ENCODE measurements at regions not wholly inside any gene's neighbourhood (a gene's known extent, or its start where the extent isn't known, plus 50 kb on each side); places are given as distances from the start of the nearest gene placed in this dataset.
"Not testable (repeated sequence)": the region's sequence is repeated elsewhere in the genome, so short reads cannot be mapped to it uniquely, and the experiment has no call there.

DNA sequence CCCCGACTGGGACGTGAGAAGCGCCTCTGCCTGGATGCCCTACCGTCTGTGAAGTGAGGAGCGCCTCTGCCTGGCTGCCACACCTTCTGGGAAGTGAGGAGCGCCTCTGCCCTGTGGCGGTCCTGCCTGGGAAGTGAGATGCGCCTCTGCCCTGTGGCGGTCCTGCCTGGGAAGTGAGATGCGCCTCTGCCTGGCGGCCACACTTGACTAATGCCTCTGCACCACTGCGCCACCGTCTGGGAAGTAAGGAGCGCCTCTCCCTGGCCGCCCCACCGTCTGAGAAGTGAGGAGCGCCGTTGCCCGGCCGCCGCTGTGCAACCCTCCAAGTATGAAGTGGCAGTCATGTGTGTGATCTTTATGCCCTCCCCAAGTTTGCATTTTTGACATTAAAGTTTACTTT is 307.6 kb upstream of the TSPY2 start:
- not testable (repeated sequence) for H4K8ac ChIP-seq (ENCODE audit: low read depth, low read length); H3K79me2 ChIP-seq (ENCODE audit: control insufficient read depth, insufficient read depth, low read length, poor library complexity); H2BK12ac ChIP-seq (ENCODE audit: low read length); H3K4me2 ChIP-seq (ENCODE audit: low read length); H3K18ac ChIP-seq (ENCODE audit: low read length); H3K9me3 ChIP-seq (ENCODE audit: insufficient read depth, low read depth, low read length); H3K14ac ChIP-seq (ENCODE audit: low read length); H3K27ac ChIP-seq (ENCODE audit: low read depth, low read length); H2AFZ ChIP-seq (ENCODE audit: insufficient read depth, low read length, poor library complexity); H3K27me3 ChIP-seq (ENCODE audit: insufficient read depth, low read length); H3K4me3 ChIP-seq (ENCODE audit: low read depth, low read length); DNase-seq; H3K79me1 ChIP-seq (ENCODE audit: low read length); H3K4ac ChIP-seq (ENCODE audit: low read depth, low read length); H2BK120ac ChIP-seq (ENCODE audit: insufficient read depth, low read length, poor library complexity); H2AK5ac ChIP-seq (ENCODE audit: low read length); H2BK5ac ChIP-seq (ENCODE audit: low read depth, low read length, poor library complexity); H3K36me3 ChIP-seq (ENCODE audit: control insufficient read depth in 1 of 2, insufficient read depth in 2 of 2, low read length in 2 of 2); H3K9ac ChIP-seq (ENCODE audit: low read length); H3K23ac ChIP-seq (ENCODE audit: low read length); H3K4me1 ChIP-seq (ENCODE audit: control insufficient read depth in 1 of 2, insufficient read depth in 2 of 2, low read length in 2 of 2); H4K12ac ChIP-seq (ENCODE audit: low read depth, low read length)
- H4K91ac ChIP-seq (ENCODE audit: low read depth, low read length), result peak overlapping the region; percentile 14
- WGBS (ENCODE audit: extremely low coverage, insufficient coverage, insufficient read length), result no CpG with 5 or more reads among the region's 21 CpGs

DNA sequence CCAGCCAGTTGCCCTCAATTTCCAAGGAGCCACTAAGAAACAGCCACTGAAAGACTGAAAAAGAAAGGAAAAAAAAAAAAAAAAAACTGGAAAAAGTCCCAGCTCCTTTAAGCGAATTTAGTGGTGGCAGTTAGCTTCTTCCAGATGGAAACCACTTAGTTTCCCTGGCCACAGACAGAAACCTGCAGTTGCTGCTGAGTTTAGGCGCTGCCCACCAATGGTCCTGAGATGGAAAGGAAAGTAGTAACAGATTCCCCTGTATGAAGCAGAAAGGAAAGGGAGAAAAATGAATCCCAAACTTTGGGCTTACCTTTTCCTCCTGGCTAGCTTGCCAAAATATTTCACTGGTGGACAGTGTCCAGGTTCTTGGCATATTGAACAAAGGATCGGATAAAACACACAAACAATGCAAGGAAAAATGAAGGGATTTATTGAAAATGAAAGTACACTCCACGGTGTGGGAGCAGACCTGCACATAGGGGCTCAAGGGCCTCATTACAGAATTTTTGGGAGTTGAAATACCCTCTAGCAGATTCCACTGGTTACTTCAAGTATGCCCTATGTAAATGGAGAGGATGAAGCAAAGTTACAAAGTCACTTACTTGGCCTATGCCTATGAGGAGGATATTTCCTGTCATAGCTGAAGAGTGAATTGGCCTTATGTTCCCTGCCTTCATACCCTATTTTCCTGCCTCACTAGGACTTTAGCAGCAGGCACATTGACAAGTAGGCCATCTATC is 299.5 kb upstream of the TSPY2 start:
- not testable (repeated sequence) for H3K79me1 ChIP-seq (ENCODE audit: low read length); H4K91ac ChIP-seq (ENCODE audit: low read depth, low read length); H3K23ac ChIP-seq (ENCODE audit: low read length); H3K4me3 ChIP-seq (ENCODE audit: low read depth, low read length); H2BK120ac ChIP-seq (ENCODE audit: insufficient read depth, low read length, poor library complexity); H3K27me3 ChIP-seq (ENCODE audit: insufficient read depth, low read length); DNase-seq; H2BK12ac ChIP-seq (ENCODE audit: low read length); H3K9ac ChIP-seq (ENCODE audit: low read length); H3K18ac ChIP-seq (ENCODE audit: low read length); H4K12ac ChIP-seq (ENCODE audit: low read depth, low read length); H4K8ac ChIP-seq (ENCODE audit: low read depth, low read length); H3K36me3 ChIP-seq (ENCODE audit: control insufficient read depth in 1 of 2, insufficient read depth in 2 of 2, low read length in 2 of 2); H3K4ac ChIP-seq (ENCODE audit: low read depth, low read length); H3K9me3 ChIP-seq (ENCODE audit: insufficient read depth, low read depth, low read length); H3K27ac ChIP-seq (ENCODE audit: low read depth, low read length); H2BK5ac ChIP-seq (ENCODE audit: low read depth, low read length, poor library complexity); H3K79me2 ChIP-seq (ENCODE audit: control insufficient read depth, insufficient read depth, low read length, poor library complexity); H2AK5ac ChIP-seq (ENCODE audit: low read length); H3K4me2 ChIP-seq (ENCODE audit: low read length); H3K14ac ChIP-seq (ENCODE audit: low read length); H2AFZ ChIP-seq (ENCODE audit: insufficient read depth, low read length, poor library complexity); H3K4me1 ChIP-seq (ENCODE audit: control insufficient read depth in 1 of 2, insufficient read depth in 2 of 2, low read length in 2 of 2)
- WGBS (ENCODE audit: extremely low coverage, insufficient coverage, insufficient read length), result no CpG with 5 or more reads among the region's 4 CpGs

GRCh38 chrY:5967019-5967418 is 279.0 kb upstream of the TSPY2 start:
- not testable (repeated sequence) for H3K23ac ChIP-seq (ENCODE audit: low read length); H3K14ac ChIP-seq (ENCODE audit: low read length); H2BK5ac ChIP-seq (ENCODE audit: low read depth, low read length, poor library complexity); H3K79me2 ChIP-seq (ENCODE audit: control insufficient read depth, insufficient read depth, low read length, poor library complexity); H4K12ac ChIP-seq (ENCODE audit: low read depth, low read length); H4K8ac ChIP-seq (ENCODE audit: low read depth, low read length); H2AFZ ChIP-seq (ENCODE audit: insufficient read depth, low read length, poor library complexity); H3K9me3 ChIP-seq (ENCODE audit: insufficient read depth, low read depth, low read length); H2AK5ac ChIP-seq (ENCODE audit: low read length); H3K4ac ChIP-seq (ENCODE audit: low read depth, low read length); H3K18ac ChIP-seq (ENCODE audit: low read length); H3K27me3 ChIP-seq (ENCODE audit: insufficient read depth, low read length); H3K4me3 ChIP-seq (ENCODE audit: low read depth, low read length); H3K4me1 ChIP-seq (ENCODE audit: control insufficient read depth in 1 of 2, insufficient read depth in 2 of 2, low read length in 2 of 2); DNase-seq; H3K36me3 ChIP-seq (ENCODE audit: control insufficient read depth in 1 of 2, insufficient read depth in 2 of 2, low read length in 2 of 2); H3K27ac ChIP-seq (ENCODE audit: low read depth, low read length); H3K4me2 ChIP-seq (ENCODE audit: low read length); H4K91ac ChIP-seq (ENCODE audit: low read depth, low read length); H3K79me1 ChIP-seq (ENCODE audit: low read length); H2BK120ac ChIP-seq (ENCODE audit: insufficient read depth, low read length, poor library complexity); H2BK12ac ChIP-seq (ENCODE audit: low read length); H3K9ac ChIP-seq (ENCODE audit: low read length)
- WGBS (ENCODE audit: extremely low coverage, insufficient coverage, insufficient read length), result no CpG with 5 or more reads among the region's 3 CpGs

DNA sequence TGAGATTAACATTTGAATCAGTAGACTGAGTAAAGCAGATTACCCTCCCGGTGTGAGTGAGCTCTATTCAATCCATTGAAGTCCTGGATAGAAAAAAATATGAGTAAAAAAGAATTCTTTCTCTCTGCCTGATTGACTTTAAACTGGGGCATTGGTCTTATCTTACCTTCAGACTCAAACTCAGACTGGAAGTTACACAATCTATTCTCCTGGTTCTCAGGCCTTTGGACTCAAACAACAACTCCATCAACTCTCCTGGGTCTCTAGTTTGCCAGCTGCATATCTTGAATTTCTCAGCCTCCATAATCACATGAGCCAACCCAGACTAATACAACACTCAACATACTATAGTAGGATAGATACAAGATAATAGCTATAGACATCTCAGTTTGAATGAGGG is 255.4 kb upstream of the TSPY2 start:
- H3K36me3 ChIP-seq (ENCODE audit: control insufficient read depth in 1 of 2, insufficient read depth in 2 of 2, low read length in 2 of 2); H2AFZ ChIP-seq (ENCODE audit: insufficient read depth, low read length, poor library complexity); H3K4me3 ChIP-seq (ENCODE audit: low read depth, low read length); H3K4me2 ChIP-seq (ENCODE audit: low read length); H4K8ac ChIP-seq (ENCODE audit: low read depth, low read length); H3K23ac ChIP-seq (ENCODE audit: low read length); H4K91ac ChIP-seq (ENCODE audit: low read depth, low read length); H3K79me2 ChIP-seq (ENCODE audit: control insufficient read depth, insufficient read depth, low read length, poor library complexity); H2BK120ac ChIP-seq (ENCODE audit: insufficient read depth, low read length, poor library complexity); H2BK5ac ChIP-seq (ENCODE audit: low read depth, low read length, poor library complexity); H3K79me1 ChIP-seq (ENCODE audit: low read length); H2BK12ac ChIP-seq (ENCODE audit: low read length); H3K4me1 ChIP-seq (ENCODE audit: control insufficient read depth in 1 of 2, insufficient read depth in 2 of 2, low read length in 2 of 2); H3K14ac ChIP-seq (ENCODE audit: low read length); H3K27ac ChIP-seq (ENCODE audit: low read depth, low read length); H2AK5ac ChIP-seq (ENCODE audit: low read length); H4K12ac ChIP-seq (ENCODE audit: low read depth, low read length); H3K9ac ChIP-seq (ENCODE audit: low read length); H3K18ac ChIP-seq (ENCODE audit: low read length); H3K27me3 ChIP-seq (ENCODE audit: insufficient read depth, low read length); H3K9me3 ChIP-seq (ENCODE audit: insufficient read depth, low read depth, low read length); DNase-seq; H3K4ac ChIP-seq (ENCODE audit: low read depth, low read length): not testable (repeated sequence)
- no CpG with 5 or more reads among the region's 1 CpG for WGBS (ENCODE audit: extremely low coverage, insufficient coverage, insufficient read length)

Data from trophoblast cell (in vitro differentiated cells and primary cell).